ENCODE measurements at regions not wholly inside any gene's neighbourhood (a gene's known extent, or its start where the extent isn't known, plus 50 kb on each side); places are given as distances from the start of the nearest gene placed in this dataset.

DNA sequence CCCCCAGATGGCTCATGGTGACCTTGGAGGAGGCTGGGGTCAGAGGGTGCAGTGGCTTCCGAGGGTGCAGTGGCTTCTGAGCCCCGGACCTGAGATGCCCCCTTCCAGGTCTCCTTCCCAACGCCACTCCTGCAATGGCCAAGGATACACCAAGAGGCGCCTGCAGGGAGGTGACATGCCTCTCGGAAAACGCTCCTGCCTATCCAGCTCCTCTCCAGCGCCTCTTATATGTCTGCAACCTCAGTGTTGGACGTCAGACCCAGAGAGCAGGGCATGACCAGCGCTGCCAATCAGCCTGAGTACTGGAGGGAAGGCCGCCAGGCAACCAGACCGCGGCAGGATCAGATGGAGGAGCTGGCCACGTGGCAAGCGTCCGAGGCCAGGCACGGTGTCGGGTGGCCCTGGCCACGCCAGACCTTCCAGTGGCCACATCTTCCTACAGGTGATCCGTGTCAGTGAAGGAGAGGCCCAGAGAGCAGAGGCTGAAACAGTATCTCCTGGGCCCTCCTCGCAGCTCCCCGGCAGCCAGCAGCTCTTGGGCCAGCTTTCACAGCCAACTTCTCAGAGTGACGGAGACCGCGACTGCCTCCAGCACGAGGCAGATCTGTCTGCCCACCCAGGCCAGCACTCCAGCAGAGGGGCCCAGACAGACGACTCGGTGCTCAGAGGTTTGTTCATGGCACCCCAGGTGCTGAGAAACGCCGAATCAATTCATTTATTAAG lies 199.5 kb upstream of the SALL3 start:
- peaks cover 21% of the 10 kb centered on the region for H3K9me3 Mint-ChIP-seq (ENCODE audit: unreplicated experiment)
- CTCF ChIA-PET, result no interaction called here
- BruUV-seq (replicated peaks), result no TSS peak
- no peak overlapping the region for H3K4me3 Mint-ChIP-seq (ENCODE audit: unreplicated experiment)
- H3K36me3 Mint-ChIP-seq (ENCODE audit: insufficient read depth, unreplicated experiment), result no peaks in the 10 kb centered on the region
- H3K4me1 Mint-ChIP-seq (ENCODE audit: insufficient read depth, unreplicated experiment), result no peaks in the 10 kb centered on the region
- H3K27me3 Mint-ChIP-seq (ENCODE audit: insufficient read depth, unreplicated experiment), result no peaks in the 10 kb centered on the region
- DNase-seq (ENCODE audit: unreplicated experiment), result no peak
- POLR2A ChIA-PET, result no interaction called here
- no peak overlapping the region for H3K27ac Mint-ChIP-seq (ENCODE audit: low read depth, unreplicated experiment)
- intact Hi-C loops (cut with micrococcal nuclease), result no loop called here
- TF ChIP-seq, protein P1, sequence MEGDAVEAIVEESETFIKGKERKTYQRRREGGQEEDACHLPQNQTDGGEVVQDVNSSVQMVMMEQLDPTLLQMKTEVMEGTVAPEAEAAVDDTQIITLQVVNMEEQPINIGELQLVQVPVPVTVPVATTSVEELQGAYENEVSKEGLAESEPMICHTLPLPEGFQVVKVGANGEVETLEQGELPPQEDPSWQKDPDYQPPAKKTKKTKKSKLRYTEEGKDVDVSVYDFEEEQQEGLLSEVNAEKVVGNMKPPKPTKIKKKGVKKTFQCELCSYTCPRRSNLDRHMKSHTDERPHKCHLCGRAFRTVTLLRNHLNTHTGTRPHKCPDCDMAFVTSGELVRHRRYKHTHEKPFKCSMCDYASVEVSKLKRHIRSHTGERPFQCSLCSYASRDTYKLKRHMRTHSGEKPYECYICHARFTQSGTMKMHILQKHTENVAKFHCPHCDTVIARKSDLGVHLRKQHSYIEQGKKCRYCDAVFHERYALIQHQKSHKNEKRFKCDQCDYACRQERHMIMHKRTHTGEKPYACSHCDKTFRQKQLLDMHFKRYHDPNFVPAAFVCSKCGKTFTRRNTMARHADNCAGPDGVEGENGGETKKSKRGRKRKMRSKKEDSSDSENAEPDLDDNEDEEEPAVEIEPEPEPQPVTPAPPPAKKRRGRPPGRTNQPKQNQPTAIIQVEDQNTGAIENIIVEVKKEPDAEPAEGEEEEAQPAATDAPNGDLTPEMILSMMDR (IDR thresholded peaks at IDR 0.05; ENCODE audit: unreplicated experiment), result no peak

DNA sequence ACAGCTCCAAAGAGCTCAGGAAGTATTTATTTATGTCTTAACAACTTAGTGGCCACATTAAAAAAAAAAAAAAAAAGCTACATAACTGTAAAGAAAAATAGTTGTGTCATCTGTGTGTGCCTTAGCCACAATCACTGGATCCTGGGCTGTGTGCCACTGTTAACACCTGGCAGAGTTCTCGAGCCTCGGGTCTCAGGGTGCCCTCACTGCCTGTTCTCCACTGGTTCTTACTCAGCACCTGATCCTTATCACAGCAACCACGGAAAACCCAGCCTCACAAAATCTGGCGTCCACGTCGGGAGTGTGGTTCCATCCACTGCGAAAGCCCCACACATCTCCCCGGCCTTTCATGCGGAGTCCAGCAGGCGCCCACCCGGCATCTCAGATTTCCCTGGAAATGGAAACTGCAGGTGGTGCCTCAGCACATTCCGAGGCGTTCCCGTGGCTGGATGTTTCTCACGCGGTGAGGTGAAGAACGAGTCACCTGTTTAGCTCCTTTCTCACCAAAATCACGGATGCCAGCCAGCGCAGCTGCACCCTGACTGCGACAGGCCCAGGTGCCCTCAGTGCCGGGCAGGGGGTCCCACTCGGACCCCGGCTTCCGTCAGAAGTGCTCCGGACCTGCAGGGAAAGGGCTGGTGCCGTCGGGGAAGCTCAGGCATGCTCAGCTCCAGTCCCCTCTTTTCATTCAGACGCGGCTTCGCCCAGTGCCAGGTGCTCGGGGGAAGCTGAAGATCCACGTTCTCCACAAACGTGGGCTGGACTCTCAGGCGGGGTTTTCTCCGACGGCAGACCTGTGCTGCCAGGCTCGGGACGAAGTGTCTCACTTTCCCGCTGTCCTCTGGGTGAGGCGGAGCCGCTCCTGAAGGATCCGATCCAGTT lies 198.7 kb upstream of the SALL3 start:
- no TSS peak for BruUV-seq (replicated peaks)
- H3K27ac Mint-ChIP-seq (ENCODE audit: low read depth, unreplicated experiment), result no peak overlapping the region
- H3K4me3 Mint-ChIP-seq (ENCODE audit: unreplicated experiment), result no peak overlapping the region
- no peak for DNase-seq (ENCODE audit: unreplicated experiment)
- intact Hi-C loops (cut with micrococcal nuclease), result no loop called here
- H3K27me3 Mint-ChIP-seq (ENCODE audit: insufficient read depth, unreplicated experiment), result no peaks in the 10 kb centered on the region
- no peaks in the 10 kb centered on the region for H3K36me3 Mint-ChIP-seq (ENCODE audit: insufficient read depth, unreplicated experiment)
- H3K9me3 Mint-ChIP-seq (ENCODE audit: unreplicated experiment), result peaks cover 21% of the 10 kb centered on the region
- no peaks in the 10 kb centered on the region for H3K4me1 Mint-ChIP-seq (ENCODE audit: insufficient read depth, unreplicated experiment)
- CTCF ChIA-PET, result no interaction called here
- POLR2A ChIA-PET, result interaction anchor here (0.6 kb wide), 1 partner anchor 735 kb away, joined by 3 read pairs; no protein-coding TSS in a partner anchor
- TF ChIP-seq, protein P1 (IDR thresholded peaks at IDR 0.05; ENCODE audit: unreplicated experiment), result no peak

DNA sequence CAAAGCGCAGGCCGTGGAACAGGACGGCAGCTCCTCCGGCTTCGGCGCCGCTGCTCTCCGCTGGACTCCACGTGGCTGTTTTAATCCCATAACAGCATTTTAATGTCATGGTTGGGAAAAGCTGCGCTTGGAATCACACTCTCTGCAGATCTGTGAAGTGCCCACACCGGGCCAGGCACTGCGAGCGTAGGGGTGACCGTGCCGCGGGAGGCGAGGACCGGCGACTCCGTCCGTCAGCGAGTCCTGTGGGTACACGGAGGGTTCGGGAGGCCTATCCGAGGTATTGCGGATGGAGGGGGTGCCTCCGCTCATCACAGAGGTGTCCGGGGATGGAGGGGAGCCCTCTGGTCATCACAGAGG lies 198.0 kb upstream of the SALL3 start:
- Mint-ChIP-seq H3K4me1 (ENCODE audit: insufficient read depth, unreplicated experiment) (no peaks in the 10 kb centered on the region), H3K4me3 (ENCODE audit: unreplicated experiment) (no peak overlapping the region), H3K36me3 (ENCODE audit: insufficient read depth, unreplicated experiment) (no peaks in the 10 kb centered on the region), H3K27ac (ENCODE audit: low read depth, unreplicated experiment) (no peak overlapping the region), H3K9me3 (ENCODE audit: unreplicated experiment) (peaks cover 21% of the 10 kb centered on the region), H3K27me3 (ENCODE audit: insufficient read depth, unreplicated experiment) (no peaks in the 10 kb centered on the region)
- DNase-seq (ENCODE audit: unreplicated experiment), result no peak
- intact Hi-C loops (cut with micrococcal nuclease), result no loop called here
- TF ChIP-seq, protein P1 (IDR thresholded peaks at IDR 0.05; ENCODE audit: unreplicated experiment), result no peak
- POLR2A ChIA-PET, result interaction anchor here (0.6 kb wide), 1 partner anchor 735 kb away, joined by 3 read pairs; no protein-coding TSS in a partner anchor
- no TSS peak for BruUV-seq (replicated peaks)
- CTCF ChIA-PET, result no interaction called here

DNA sequence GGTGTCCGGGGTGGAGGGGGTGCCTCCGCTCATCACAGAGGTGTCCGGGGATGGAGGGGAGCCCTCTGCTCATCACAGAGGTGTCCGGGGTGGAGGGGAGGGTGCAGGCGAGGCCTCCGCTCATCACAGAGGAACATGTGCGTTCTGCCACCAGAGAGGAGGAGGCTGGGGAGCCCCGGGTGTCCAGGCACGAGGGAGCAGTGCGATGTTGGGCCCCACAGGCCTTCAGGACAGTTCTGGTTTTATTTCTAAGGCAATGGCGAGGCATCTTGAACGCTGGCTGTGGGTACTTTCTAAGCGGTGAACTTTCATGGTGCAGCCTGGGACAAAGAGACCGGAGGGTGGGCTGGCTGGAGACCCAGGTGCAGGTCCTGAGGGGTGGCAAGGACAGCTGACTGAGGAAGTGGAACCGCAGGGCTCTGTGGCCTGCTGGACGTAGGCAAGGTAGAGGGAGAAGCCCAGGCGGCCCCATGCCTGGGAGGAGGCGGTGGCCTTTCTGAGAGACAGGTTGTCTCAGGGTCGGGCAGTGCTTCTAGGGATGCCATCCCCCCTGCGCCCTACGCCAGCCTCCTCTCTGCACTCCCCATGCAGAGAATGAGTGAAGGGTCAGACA lies 196.6 kb upstream of the SALL3 start:
- BruUV-seq (replicated peaks), result no TSS peak
- ChIA-PET POLR2A (no interaction called here), CTCF (interaction anchor here (0.7 kb wide), 1 partner anchor 28 kb away, joined by 3 read pairs; no protein-coding TSS in a partner anchor)
- Mint-ChIP-seq H3K36me3 (ENCODE audit: insufficient read depth, unreplicated experiment) (no peaks in the 10 kb centered on the region), H3K27me3 (ENCODE audit: insufficient read depth, unreplicated experiment) (no peaks in the 10 kb centered on the region), H3K27ac (ENCODE audit: low read depth, unreplicated experiment) (no peak overlapping the region), H3K4me3 (ENCODE audit: unreplicated experiment) (no peak overlapping the region), H3K4me1 (ENCODE audit: insufficient read depth, unreplicated experiment) (no peaks in the 10 kb centered on the region), H3K9me3 (ENCODE audit: unreplicated experiment) (peaks cover 14% of the 10 kb centered on the region)
- no peak for DNase-seq (ENCODE audit: unreplicated experiment)
- TF ChIP-seq, protein P1 (IDR thresholded peaks at IDR 0.05; ENCODE audit: unreplicated experiment), result no peak
- intact Hi-C loops (cut with micrococcal nuclease), result no loop called here

Measured in MCF 10A (cell line).